A673 (cell line): ENCODE measurements at regions not wholly inside any gene's neighbourhood (a gene's known extent, or its start where the extent isn't known, plus 50 kb on each side); places are given as distances from the start of the nearest gene placed in this dataset.

Experiments used
- EZH2 ChIP-seq: fragments of 200-600 bp; sonication (generic); IDR thresholded peaks from 2 replicates; pipeline ENCODE4 v1.6.1; 2017; ENCODE audit warnings: borderline replicate concordance, low read depth, mild to moderate bottlenecking, mixed read lengths, antibody characterized with exemption, low read length; ENCODE audit not compliant: poor library complexity, severe bottlenecking
- TF ChIP-seq, protein P1 (sequence below): fragments of 300-800, 200-600 bp; sonication (generic); conservative IDR thresholded peaks from 2 replicates; pipeline ENCODE4 v1.5.1; 2017; ENCODE audit warnings: low read depth, mild to moderate bottlenecking, antibody characterized with exemption, low read length, moderate library complexity, mixed read lengths

DNA sequence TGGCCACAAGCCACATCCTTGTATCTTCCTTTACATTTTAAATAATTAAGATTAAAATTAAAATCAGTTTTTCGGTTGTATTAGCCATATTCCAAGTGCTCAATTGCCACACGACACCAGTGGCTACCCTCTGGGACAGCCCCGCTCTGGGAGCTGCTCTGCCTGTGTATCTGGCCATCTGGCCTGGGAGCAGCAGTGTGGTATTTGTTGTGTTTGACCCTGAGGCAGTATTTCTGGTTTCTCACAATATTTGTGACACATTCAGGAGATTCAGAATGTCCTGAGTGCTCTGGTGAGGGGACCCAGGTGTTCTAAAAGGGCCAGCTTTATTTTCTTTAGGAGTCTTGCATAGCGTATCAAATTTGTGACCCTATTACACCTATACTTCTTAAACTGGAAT, 179.0 kb downstream of the SUCLA2 start:
- TF ChIP-seq, protein P1, sequence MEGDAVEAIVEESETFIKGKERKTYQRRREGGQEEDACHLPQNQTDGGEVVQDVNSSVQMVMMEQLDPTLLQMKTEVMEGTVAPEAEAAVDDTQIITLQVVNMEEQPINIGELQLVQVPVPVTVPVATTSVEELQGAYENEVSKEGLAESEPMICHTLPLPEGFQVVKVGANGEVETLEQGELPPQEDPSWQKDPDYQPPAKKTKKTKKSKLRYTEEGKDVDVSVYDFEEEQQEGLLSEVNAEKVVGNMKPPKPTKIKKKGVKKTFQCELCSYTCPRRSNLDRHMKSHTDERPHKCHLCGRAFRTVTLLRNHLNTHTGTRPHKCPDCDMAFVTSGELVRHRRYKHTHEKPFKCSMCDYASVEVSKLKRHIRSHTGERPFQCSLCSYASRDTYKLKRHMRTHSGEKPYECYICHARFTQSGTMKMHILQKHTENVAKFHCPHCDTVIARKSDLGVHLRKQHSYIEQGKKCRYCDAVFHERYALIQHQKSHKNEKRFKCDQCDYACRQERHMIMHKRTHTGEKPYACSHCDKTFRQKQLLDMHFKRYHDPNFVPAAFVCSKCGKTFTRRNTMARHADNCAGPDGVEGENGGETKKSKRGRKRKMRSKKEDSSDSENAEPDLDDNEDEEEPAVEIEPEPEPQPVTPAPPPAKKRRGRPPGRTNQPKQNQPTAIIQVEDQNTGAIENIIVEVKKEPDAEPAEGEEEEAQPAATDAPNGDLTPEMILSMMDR = no peak
- TF ChIP-seq EZH2 = no peak
